Keratinocyte (primary cell): ENCODE measurements at regions not wholly inside any gene's neighbourhood (a gene's known extent, or its start where the extent isn't known, plus 50 kb on each side); places are given as distances from the start of the nearest gene placed in this dataset.

Experiments used
- EZH2 ChIP-seq: IDR thresholded peaks from one replicate; pipeline ENCODE4 v1.6.1; 2012; ENCODE audit warnings: inconsistent platforms, mild to moderate bottlenecking, low read length, moderate library complexity
- TF ChIP-seq, protein P1 (sequence below), 3 experiments: IDR thresholded peaks in 1 of 3; conservative IDR thresholded peaks in 1 of 3; optimal IDR thresholded peaks in 1 of 3; 2 replicates in 2 of 3; 3 replicates in 1 of 3; pipeline versions ENCODE3 to v1.5.1; 2011; ENCODE audit warnings: low read length in 3 of 3, mild to moderate bottlenecking in 3 of 3, moderate library complexity in 2 of 3, control low read depth in 1 of 3, inconsistent platforms in 1 of 3; ENCODE audit not compliant: insufficient read depth in 2 of 3; ENCODE audit errors: extremely low read depth in 1 of 3

DNA sequence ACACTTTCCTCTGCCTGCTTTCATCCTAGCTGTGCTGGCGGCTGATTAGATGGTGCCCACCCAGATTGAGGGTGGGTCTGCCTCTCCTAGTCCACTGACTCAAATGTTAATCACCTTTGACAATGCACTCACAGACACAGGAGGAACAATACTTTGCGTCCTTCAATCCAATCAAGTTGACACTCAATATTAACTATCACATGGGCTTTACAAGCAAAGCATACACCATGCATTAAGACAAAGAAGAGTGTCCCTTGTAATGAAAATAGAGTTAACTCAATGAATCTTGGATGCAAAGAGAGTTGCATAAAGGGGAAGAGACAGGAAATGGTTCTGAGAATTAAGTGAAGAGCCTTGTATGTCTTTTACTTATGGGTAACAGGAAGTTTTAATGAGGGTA lies 298.7 kb upstream of the BRINP1 start:
- TF ChIP-seq, protein P1, sequence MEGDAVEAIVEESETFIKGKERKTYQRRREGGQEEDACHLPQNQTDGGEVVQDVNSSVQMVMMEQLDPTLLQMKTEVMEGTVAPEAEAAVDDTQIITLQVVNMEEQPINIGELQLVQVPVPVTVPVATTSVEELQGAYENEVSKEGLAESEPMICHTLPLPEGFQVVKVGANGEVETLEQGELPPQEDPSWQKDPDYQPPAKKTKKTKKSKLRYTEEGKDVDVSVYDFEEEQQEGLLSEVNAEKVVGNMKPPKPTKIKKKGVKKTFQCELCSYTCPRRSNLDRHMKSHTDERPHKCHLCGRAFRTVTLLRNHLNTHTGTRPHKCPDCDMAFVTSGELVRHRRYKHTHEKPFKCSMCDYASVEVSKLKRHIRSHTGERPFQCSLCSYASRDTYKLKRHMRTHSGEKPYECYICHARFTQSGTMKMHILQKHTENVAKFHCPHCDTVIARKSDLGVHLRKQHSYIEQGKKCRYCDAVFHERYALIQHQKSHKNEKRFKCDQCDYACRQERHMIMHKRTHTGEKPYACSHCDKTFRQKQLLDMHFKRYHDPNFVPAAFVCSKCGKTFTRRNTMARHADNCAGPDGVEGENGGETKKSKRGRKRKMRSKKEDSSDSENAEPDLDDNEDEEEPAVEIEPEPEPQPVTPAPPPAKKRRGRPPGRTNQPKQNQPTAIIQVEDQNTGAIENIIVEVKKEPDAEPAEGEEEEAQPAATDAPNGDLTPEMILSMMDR (optimal IDR thresholded peaks at IDR 0.05 in 1 of 3, IDR thresholded peaks at IDR 0.05 in 1 of 3, conservative IDR thresholded peaks at IDR 0.05 in 1 of 3; ENCODE audit: extremely low read depth in 1 of 3, insufficient read depth in 2 of 3, low read length in 3 of 3), result no peak
- no peak for TF ChIP-seq EZH2
